ENCODE measurements at regions not wholly inside any gene's neighbourhood (a gene's known extent, or its start where the extent isn't known, plus 50 kb on each side); places are given as distances from the start of the nearest gene placed in this dataset.

DNA sequence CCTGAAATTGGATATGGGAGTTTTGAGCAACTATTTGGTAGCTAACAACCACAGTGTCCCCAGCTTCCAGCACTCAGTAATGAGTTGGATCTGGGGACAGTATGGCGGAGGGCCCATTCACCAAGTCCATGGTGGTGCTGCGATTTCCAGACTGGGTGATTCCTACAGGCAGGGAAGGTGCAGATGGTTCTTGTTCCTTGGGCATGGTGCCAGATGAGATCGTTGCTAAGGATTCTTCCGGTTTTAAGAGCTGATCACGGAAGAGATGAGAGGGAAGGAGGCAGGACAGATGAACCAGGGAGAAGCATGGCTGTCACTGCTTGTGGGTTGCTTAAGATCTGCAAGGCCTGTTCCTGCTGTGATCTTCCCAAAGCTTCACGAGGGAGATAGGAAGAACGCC, 380.3 kb downstream of the TCERG1L start:
- TF ChIP-seq ZNF384 (IDR thresholded peaks at IDR 0.05) (no peak), ARNT (IDR thresholded peaks at IDR 0.05) (no peak), CTBP1 (IDR thresholded peaks at IDR 0.05; ENCODE audit: borderline replicate concordance) (no peak), TARDBP (IDR thresholded peaks at IDR 0.05) (no peak), FOXA1 (IDR thresholded peaks at IDR 0.05) (no peak), FOXM1 (IDR thresholded peaks at IDR 0.05; ENCODE audit: borderline replicate concordance) (no peak), BHLHE40 (IDR thresholded peaks at IDR 0.05; ENCODE audit: borderline replicate concordance) (no peak), HDGF (IDR thresholded peaks at IDR 0.05; ENCODE audit: borderline replicate concordance) (no peak), SUZ12 (IDR thresholded peaks at IDR 0.05) (no peak), NFRKB (IDR thresholded peaks at IDR 0.05) (no peak), FOXK2 (IDR thresholded peaks at IDR 0.05) (no peak), L3MBTL2 (conservative IDR thresholded peaks at IDR 0.05) (no peak), LEF1 (IDR thresholded peaks at IDR 0.05; ENCODE audit: borderline replicate concordance) (no peak), SP1 (IDR thresholded peaks at IDR 0.05) (no peak), ELF4 (IDR thresholded peaks at IDR 0.05) (no peak)
- TF ChIP-seq, protein P1, sequence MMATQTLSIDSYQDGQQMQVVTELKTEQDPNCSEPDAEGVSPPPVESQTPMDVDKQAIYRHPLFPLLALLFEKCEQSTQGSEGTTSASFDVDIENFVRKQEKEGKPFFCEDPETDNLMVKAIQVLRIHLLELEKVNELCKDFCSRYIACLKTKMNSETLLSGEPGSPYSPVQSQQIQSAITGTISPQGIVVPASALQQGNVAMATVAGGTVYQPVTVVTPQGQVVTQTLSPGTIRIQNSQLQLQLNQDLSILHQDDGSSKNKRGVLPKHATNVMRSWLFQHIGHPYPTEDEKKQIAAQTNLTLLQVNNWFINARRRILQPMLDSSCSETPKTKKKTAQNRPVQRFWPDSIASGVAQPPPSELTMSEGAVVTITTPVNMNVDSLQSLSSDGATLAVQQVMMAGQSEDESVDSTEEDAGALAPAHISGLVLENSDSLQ (IDR thresholded peaks at IDR 0.05): no peak
- CTCF ChIA-PET: no interaction called here
- no peak for DNase-seq (ENCODE audit: extremely low spot score)
- POLR2A ChIA-PET: no interaction called here

DNA sequence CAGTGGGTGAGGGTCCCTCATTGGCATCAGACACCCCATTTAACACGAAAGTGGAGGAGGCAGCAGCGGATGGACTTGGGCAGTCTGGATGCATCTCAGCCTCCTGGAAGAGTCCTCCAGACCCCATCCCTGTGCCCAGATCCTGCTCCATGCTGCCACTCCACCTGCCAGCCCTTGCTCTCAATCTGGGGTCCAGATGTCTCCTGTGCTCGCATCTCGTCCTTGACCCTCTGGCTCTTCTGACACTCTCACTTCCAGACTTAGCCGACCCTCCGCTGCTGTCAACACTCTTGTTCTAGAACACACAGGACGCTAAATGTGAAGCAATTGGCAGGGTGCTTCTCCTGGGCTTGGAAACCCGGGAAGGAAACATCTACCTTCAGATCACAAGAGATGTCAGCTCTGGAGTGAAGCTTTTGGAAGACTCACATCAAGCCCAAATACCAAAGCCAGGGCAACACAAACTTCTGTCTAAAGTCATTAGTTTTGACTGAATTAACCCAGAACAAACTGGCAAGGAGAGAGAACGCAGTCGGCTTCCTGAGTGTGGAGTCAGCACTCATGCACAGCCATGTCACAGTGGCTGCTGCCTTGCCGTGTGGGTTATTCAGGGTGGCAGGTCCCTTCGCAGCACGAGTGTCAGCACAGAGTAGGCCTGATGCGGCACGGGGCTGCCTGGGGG, 379.1 kb downstream of the TCERG1L start:
- ChIA-PET CTCF (no interaction called here), POLR2A (no interaction called here)
- no peak for DNase-seq (ENCODE audit: extremely low spot score)
- TF ChIP-seq FOXM1 (IDR thresholded peaks at IDR 0.05; ENCODE audit: borderline replicate concordance) (no peak), FOXA1 (IDR thresholded peaks at IDR 0.05) (no peak), SUZ12 (IDR thresholded peaks at IDR 0.05) (no peak), NFRKB (IDR thresholded peaks at IDR 0.05) (no peak), LEF1 (IDR thresholded peaks at IDR 0.05; ENCODE audit: borderline replicate concordance) (no peak), TARDBP (IDR thresholded peaks at IDR 0.05) (no peak), CTBP1 (IDR thresholded peaks at IDR 0.05; ENCODE audit: borderline replicate concordance) (no peak), FOXK2 (IDR thresholded peaks at IDR 0.05) (no peak), SP1 (IDR thresholded peaks at IDR 0.05) (no peak), BHLHE40 (IDR thresholded peaks at IDR 0.05; ENCODE audit: borderline replicate concordance) (no peak), HDGF (IDR thresholded peaks at IDR 0.05; ENCODE audit: borderline replicate concordance) (no peak), ELF4 (IDR thresholded peaks at IDR 0.05) (no peak), ARNT (IDR thresholded peaks at IDR 0.05) (no peak), L3MBTL2 (conservative IDR thresholded peaks at IDR 0.05) (no peak), ZNF384 (IDR thresholded peaks at IDR 0.05) (no peak)
- TF ChIP-seq, protein P1 (IDR thresholded peaks at IDR 0.05): no peak

DNA sequence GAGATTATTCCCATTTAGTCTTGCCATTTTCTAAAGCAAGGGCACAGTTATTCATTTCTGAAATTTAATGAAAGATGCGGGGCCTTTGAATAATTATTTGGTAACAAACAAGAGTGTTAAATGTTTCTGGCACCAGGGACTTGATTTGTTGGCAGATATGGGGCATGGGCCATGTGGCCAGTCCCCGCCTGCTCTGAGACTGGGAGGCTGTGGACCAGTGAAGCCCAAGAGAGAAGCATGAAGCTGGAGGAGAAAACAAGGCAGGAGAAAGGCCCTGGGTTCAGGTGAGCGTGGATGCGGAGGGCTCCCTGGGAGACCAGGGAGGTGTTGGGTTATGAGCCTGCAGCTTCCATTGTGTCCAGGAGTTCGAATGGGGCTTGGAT, 378.5 kb downstream of the TCERG1L start:
- POLR2A ChIA-PET: no interaction called here
- no peak for DNase-seq (ENCODE audit: extremely low spot score)
- CTCF ChIA-PET: no interaction called here
- TF ChIP-seq NFRKB (IDR thresholded peaks at IDR 0.05) (no peak), HDGF (IDR thresholded peaks at IDR 0.05; ENCODE audit: borderline replicate concordance) (no peak), L3MBTL2 (conservative IDR thresholded peaks at IDR 0.05) (no peak), LEF1 (IDR thresholded peaks at IDR 0.05; ENCODE audit: borderline replicate concordance) (no peak), FOXK2 (IDR thresholded peaks at IDR 0.05) (no peak), BHLHE40 (IDR thresholded peaks at IDR 0.05; ENCODE audit: borderline replicate concordance) (no peak), ZNF384 (IDR thresholded peaks at IDR 0.05) (no peak), FOXA1 (IDR thresholded peaks at IDR 0.05) (no peak), SP1 (IDR thresholded peaks at IDR 0.05) (no peak)
- TF ChIP-seq, protein P1 (IDR thresholded peaks at IDR 0.05): no peak

DNA sequence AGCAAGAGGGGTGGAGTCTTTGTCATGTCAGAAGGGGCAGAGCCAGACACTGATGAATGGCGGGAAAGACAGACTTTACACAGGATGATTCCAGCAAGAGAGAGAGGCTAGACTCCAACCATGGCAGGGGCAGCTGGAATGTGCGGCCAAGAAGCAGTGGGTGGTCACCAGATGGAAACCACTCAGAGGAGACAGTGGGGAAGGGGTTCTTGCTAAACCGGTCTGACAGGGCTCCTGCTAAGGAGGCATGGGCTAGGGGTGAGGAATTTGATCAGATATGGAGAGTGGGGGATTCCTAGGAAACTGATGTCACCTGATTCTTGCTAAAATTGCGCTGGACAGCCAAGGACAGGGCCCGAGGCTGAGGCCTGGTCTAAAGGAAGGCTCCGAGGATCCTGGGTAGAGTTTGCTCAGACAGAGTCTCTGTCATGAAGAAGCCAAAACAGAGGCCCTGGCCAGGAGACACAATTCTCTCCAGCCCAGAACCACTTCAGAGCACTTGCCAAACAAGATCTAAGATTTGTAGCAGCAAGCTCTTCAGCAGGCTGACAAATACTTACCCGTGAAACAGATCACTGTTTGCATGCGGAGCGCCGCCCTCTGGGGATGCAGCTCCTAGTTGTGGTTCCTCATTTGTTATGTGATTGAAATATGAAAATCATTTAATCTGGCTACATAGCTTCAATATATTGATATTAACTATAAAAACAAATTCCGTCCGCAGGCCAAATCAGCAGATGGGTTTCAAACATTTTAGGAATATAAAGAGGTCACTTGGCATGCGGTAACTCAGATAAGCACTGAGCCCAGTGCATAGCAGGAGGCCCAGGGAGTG, 377.0 kb downstream of the TCERG1L start:
- ChIA-PET POLR2A (no interaction called here), CTCF (no interaction called here)
- DNase-seq (ENCODE audit: extremely low spot score): no peak
- TF ChIP-seq FOXM1 (IDR thresholded peaks at IDR 0.05; ENCODE audit: borderline replicate concordance): no peak
- no peak for TF ChIP-seq ELF4 (IDR thresholded peaks at IDR 0.05)
- TF ChIP-seq HDGF (IDR thresholded peaks at IDR 0.05; ENCODE audit: borderline replicate concordance): no peak
- TF ChIP-seq SP1 (IDR thresholded peaks at IDR 0.05): no peak
- TF ChIP-seq SUZ12 (IDR thresholded peaks at IDR 0.05): no peak
- no peak for TF ChIP-seq FOXA1 (IDR thresholded peaks at IDR 0.05)
- no peak for TF ChIP-seq FOXK2 (IDR thresholded peaks at IDR 0.05)
- no peak for TF ChIP-seq L3MBTL2 (conservative IDR thresholded peaks at IDR 0.05)
- TF ChIP-seq BHLHE40 (IDR thresholded peaks at IDR 0.05; ENCODE audit: borderline replicate concordance): no peak
- no peak for TF ChIP-seq ARNT (IDR thresholded peaks at IDR 0.05)
- TF ChIP-seq TARDBP (IDR thresholded peaks at IDR 0.05): no peak
- no peak for TF ChIP-seq LEF1 (IDR thresholded peaks at IDR 0.05; ENCODE audit: borderline replicate concordance)
- no peak for TF ChIP-seq CTBP1 (IDR thresholded peaks at IDR 0.05; ENCODE audit: borderline replicate concordance)
- TF ChIP-seq NFRKB (IDR thresholded peaks at IDR 0.05): no peak
- TF ChIP-seq, protein P1 (IDR thresholded peaks at IDR 0.05): no peak

DNA sequence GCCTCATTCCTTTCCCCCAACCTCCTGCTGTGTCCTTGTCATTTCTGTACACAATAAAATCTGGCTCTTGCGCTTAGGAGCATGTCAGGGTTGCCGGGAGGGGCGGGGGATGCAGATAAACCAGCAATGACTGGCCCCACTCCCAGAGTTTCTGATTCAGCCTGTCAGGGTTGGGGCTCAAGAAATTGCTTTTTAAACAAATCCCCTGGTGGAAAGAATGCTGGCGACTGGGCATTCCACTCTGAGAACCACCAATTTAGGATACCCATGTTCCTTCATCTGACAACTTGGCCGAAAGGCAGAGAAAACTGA, 376.4 kb downstream of the TCERG1L start:
- CTCF ChIA-PET: no interaction called here
- POLR2A ChIA-PET: no interaction called here
- TF ChIP-seq SP1 (IDR thresholded peaks at IDR 0.05) (no peak), SUZ12 (IDR thresholded peaks at IDR 0.05) (no peak), BHLHE40 (IDR thresholded peaks at IDR 0.05; ENCODE audit: borderline replicate concordance) (no peak), CTBP1 (IDR thresholded peaks at IDR 0.05; ENCODE audit: borderline replicate concordance) (no peak), L3MBTL2 (conservative IDR thresholded peaks at IDR 0.05) (no peak), FOXK2 (IDR thresholded peaks at IDR 0.05) (no peak), FOXM1 (IDR thresholded peaks at IDR 0.05; ENCODE audit: borderline replicate concordance) (no peak)
- DNase-seq (ENCODE audit: extremely low spot score): no peak

All from HEK293T (cell line).